ENCODE measurements at regions not wholly inside any gene's neighbourhood (a gene's known extent, or its start where the extent isn't known, plus 50 kb on each side); places are given as distances from the start of the nearest gene placed in this dataset.

GRCh38 chr5:8550921-8551320, 682.0 kb downstream of the MTRR start:
- Histone ChIP-seq H3K9me3 (replicated peaks; ENCODE audit: control insufficient read depth, insufficient read depth, low read length) (no peaks in the 10 kb centered on the region), H3K27me3 (replicated peaks in 1 of 2; ENCODE audit: control insufficient read depth in 2 of 2, insufficient read depth in 2 of 2, low read length in 1 of 2) (no peaks in the 10 kb centered on the region), H3K27ac (ENCODE audit: control insufficient read depth, insufficient read depth) (no peak overlapping the region), H3K9ac (ENCODE audit: control insufficient read depth, insufficient read depth, low read length) (no peak overlapping the region), H2AFZ (ENCODE audit: control insufficient read depth, low read depth, low read length) (no peak overlapping the region), H3K4me1 (ENCODE audit: control insufficient read depth, insufficient read depth, low read length) (no peaks in the 10 kb centered on the region), H3K4me3 (no peak overlapping the region), H3K36me3 (ENCODE audit: control insufficient read depth in 2 of 2, insufficient read depth in 2 of 2, low read length in 1 of 2) (no peaks in the 10 kb centered on the region), H4K20me1 (ENCODE audit: control insufficient read depth, insufficient read depth) (no peaks in the 10 kb centered on the region), H3K4me2 (ENCODE audit: control insufficient read depth, insufficient read depth) (no peak overlapping the region), H3K79me2 (ENCODE audit: control insufficient read depth, insufficient read depth, low read length) (no peaks in the 10 kb centered on the region)
- DNase-seq (ENCODE audit: low read depth, low spot score) (no peak), FAIRE-seq (no peak), ATAC-seq (no peak)
- no TSS peak for BruUV-seq (replicated peaks)
- 48% methylated on average over 4 of the region's 4 CpGs for WGBS (ENCODE audit: insufficient coverage, insufficient replicate concordance, low lambda C conversion rate, missing lambda C conversion rate)
- intact Hi-C loops (cut with micrococcal nuclease; ENCODE audit: unreplicated experiment) (no loop called here), in situ Hi-C loops (cut with MboI) (no loop called here)
- SMC1A ChIA-PET (ENCODE audit: uncharacterized antibody, unreplicated experiment), result no interaction called here
- TF ChIP-seq SREBF1 (IDR thresholded peaks at IDR 0.05; ENCODE audit: low read length), result no peak
- TF ChIP-seq ZNF687 (IDR thresholded peaks at IDR 0.05), result no peak
- TF ChIP-seq SREBF2 (IDR thresholded peaks at IDR 0.05; ENCODE audit: low read length), result no peak
- no peak for TF ChIP-seq IRF5 (IDR thresholded peaks at IDR 0.05; ENCODE audit: borderline replicate concordance)
- TF ChIP-seq NR2C2 (IDR thresholded peaks at IDR 0.05; ENCODE audit: borderline replicate concordance, control insufficient read depth, insufficient read length, low read depth), result no peak
- no peak for TF ChIP-seq ZNF622 (IDR thresholded peaks at IDR 0.05)
- no peak for TF ChIP-seq ZZZ3 (IDR thresholded peaks at IDR 0.05; ENCODE audit: control insufficient read depth, insufficient read length, low read depth)
- TF ChIP-seq ETV6 (conservative IDR thresholded peaks at IDR 0.05 in 1 of 2, IDR thresholded peaks at IDR 0.05 in 1 of 2; ENCODE audit: borderline replicate concordance in 1 of 2, low read depth in 1 of 2), result no peak
- TF ChIP-seq STAT3 (IDR thresholded peaks at IDR 0.05; ENCODE audit: low read depth, low read length), result no peak
- no peak for TF ChIP-seq CBX3 (IDR thresholded peaks at IDR 0.05; ENCODE audit: borderline replicate concordance, low read depth)
- TF ChIP-seq HSF1 (IDR thresholded peaks at IDR 0.05; ENCODE audit: low read depth, low read length), result no peak
- TF ChIP-seq MEF2A (IDR thresholded peaks at IDR 0.05; ENCODE audit: insufficient read depth, low read depth, low read length), result no peak
- no peak for TF ChIP-seq ATF3 (IDR thresholded peaks at IDR 0.05; ENCODE audit: borderline replicate concordance, extremely low read depth, low read depth, low read length)
- no peak for TF ChIP-seq ATF7 (IDR thresholded peaks at IDR 0.05; ENCODE audit: low read depth)
- TF ChIP-seq YY1 (IDR thresholded peaks at IDR 0.05; ENCODE audit: low read depth, low read length), result no peak
- TF ChIP-seq HDAC6 (IDR thresholded peaks at IDR 0.05; ENCODE audit: unreplicated experiment), result no peak
- CTCF ChIA-PET, result no interaction called here
- POLR2A ChIA-PET, result no interaction called here
- RAD21 ChIA-PET (ENCODE audit: unreplicated experiment), result no interaction called here

Data from GM12878 (cell line).